ENCODE measurements at regions not wholly inside any gene's neighbourhood (a gene's known extent, or its start where the extent isn't known, plus 50 kb on each side); places are given as distances from the start of the nearest gene placed in this dataset.
A peak's percentile ranks its signal among the peaks of the same experiment; 100 is the strongest.

GRCh38 chr3:27545061-27545460, 60.9 kb upstream of the SLC4A7 start:
- WGBS, 2 donors, result 48 to 70% methylated on average over 1 of the region's 1 CpG
- Histone ChIP-seq H3K4me3 (no peak overlapping the region), H3K36me3 (no peaks in the 10 kb centered on the region), H3K27ac (no peak overlapping the region), H3K27me3 (no peaks in the 10 kb centered on the region), H3K9me3 (no peaks in the 10 kb centered on the region), H3K4me1 (peaks cover 0 to 11% (median 3%) of the 10 kb centered on the region in 4 donors)
- DNase-seq (no peak), ATAC-seq (ENCODE audit: low FRiP score in 2 of 2) (no peak)
- TF ChIP-seq EP300 (IDR thresholded peaks at IDR 0.05) (no peak), POLR2A (IDR thresholded peaks at IDR 0.05) (no peak), CTCF (IDR thresholded peaks at IDR 0.05) (no peak), POLR2AphosphoS5 (IDR thresholded peaks at IDR 0.05) (no peak)

- H3K36me3 ChIP-seq, result no peaks in the 10 kb centered on the region
- H3K4me1 ChIP-seq, result peaks cover 0 to 11% (median 3%) of the 10 kb centered on the region in 4 donors
- H3K4me3 ChIP-seq, result no peak overlapping the region
- H3K9me3 ChIP-seq, result no peaks in the 10 kb centered on the region
- DNase-seq (no peak), ATAC-seq (ENCODE audit: low FRiP score in 2 of 2) (peak in 1 of 2 donors; percentile 76)
- no peaks in the 10 kb centered on the region for H3K27me3 ChIP-seq
- peak overlapping the region in 1 of 4 donors; percentile 51 for H3K27ac ChIP-seq
- TF ChIP-seq CTCF (IDR thresholded peaks at IDR 0.05) (no peak), EP300 (IDR thresholded peaks at IDR 0.05) (no peak), POLR2AphosphoS5 (IDR thresholded peaks at IDR 0.05) (no peak), POLR2A (IDR thresholded peaks at IDR 0.05) (no peak)
- 37 to 63% methylated on average over 3 of the region's 3 CpGs for WGBS, 2 donors
Observed at GRCh38 chr3:27544372-27544865, 60.2 kb upstream of the SLC4A7 start.

- 82% methylated on average over 5 of the region's 5 CpGs for WGBS, 2 donors
- no peak overlapping the region for H3K27ac ChIP-seq
- H3K36me3 ChIP-seq, result no peaks in the 10 kb centered on the region
Observed at GRCh38 chr3:27542476-27542875, 58.3 kb upstream of the SLC4A7 start.

GRCh38 chr3:27540231-27540630, 56.0 kb upstream of the SLC4A7 start:
- Histone ChIP-seq H3K4me1 (peaks cover 0 to 11% (median 3%) of the 10 kb centered on the region in 4 donors), H3K36me3 (no peaks in the 10 kb centered on the region)

More at GRCh38 chr3:27542476-27542875, 58.3 kb upstream of the SLC4A7 start:
- no peak for DNase-seq
- no peak overlapping the region for H3K4me3 ChIP-seq
- peaks cover 0 to 11% (median 3%) of the 10 kb centered on the region in 4 donors for H3K4me1 ChIP-seq
- ATAC-seq (ENCODE audit: low FRiP score in 2 of 2), result peak in 1 of 2 donors; percentile 49
- H3K9me3 ChIP-seq, result no peaks in the 10 kb centered on the region
- TF ChIP-seq POLR2A (IDR thresholded peaks at IDR 0.05), result no peak
- TF ChIP-seq EP300 (IDR thresholded peaks at IDR 0.05), result no peak
- TF ChIP-seq POLR2AphosphoS5 (IDR thresholded peaks at IDR 0.05), result no peak
- TF ChIP-seq CTCF (IDR thresholded peaks at IDR 0.05), result no peak
- no peaks in the 10 kb centered on the region for H3K27me3 ChIP-seq

GRCh38 chr3:27536491-27536890, 52.3 kb upstream of the SLC4A7 start:
- peaks cover 14 to 22% (median 17%) of the 10 kb centered on the region in 4 donors for H3K4me1 ChIP-seq
- no peaks in the 10 kb centered on the region for H3K9me3 ChIP-seq
- no peak for ATAC-seq (ENCODE audit: low FRiP score in 2 of 2)
- H3K36me3 ChIP-seq, result no peaks in the 10 kb centered on the region
- no peak overlapping the region for H3K4me3 ChIP-seq
- DNase-seq, result no peak
- no peaks in the 10 kb centered on the region for H3K27me3 ChIP-seq
- no peak for TF ChIP-seq POLR2A (IDR thresholded peaks at IDR 0.05)
- no peak for TF ChIP-seq EP300 (IDR thresholded peaks at IDR 0.05)
- TF ChIP-seq CTCF (IDR thresholded peaks at IDR 0.05), result no peak
- no peak for TF ChIP-seq POLR2AphosphoS5 (IDR thresholded peaks at IDR 0.05)
- 82 to 95% methylated on average over 1 of the region's 1 CpG for WGBS, 2 donors
- H3K27ac ChIP-seq, result no peak overlapping the region

More at GRCh38 chr3:27540231-27540630, 56.0 kb upstream of the SLC4A7 start:
- TF ChIP-seq POLR2AphosphoS5 (IDR thresholded peaks at IDR 0.05) (no peak), EP300 (IDR thresholded peaks at IDR 0.05) (no peak)
- no peaks in the 10 kb centered on the region for H3K9me3 ChIP-seq
- ATAC-seq (ENCODE audit: low FRiP score in 2 of 2) (no peak), DNase-seq (no peak)
- no peaks in the 10 kb centered on the region for H3K27me3 ChIP-seq
- no peak overlapping the region for H3K27ac ChIP-seq
- WGBS, 2 donors, result 87 to 95% methylated on average over 7 of the region's 7 CpGs
- H3K4me3 ChIP-seq, result no peak overlapping the region
